GM20000 (cell line): ENCODE measurements at regions not wholly inside any gene's neighbourhood (a gene's known extent, or its start where the extent isn't known, plus 50 kb on each side); places are given as distances from the start of the nearest gene placed in this dataset.
"Not testable (repeated sequence)": the region's sequence is repeated elsewhere in the genome, so short reads cannot be mapped to it uniquely, and the experiment has no call there.

Experiments
- DNase-seq: peaks from one replicate; pipeline ENCODE4 v3.0.0; 2012; ENCODE audit warnings: low spot score
- TF ChIP-seq, protein P1 (sequence below): IDR thresholded peaks from 2 replicates; pipeline ENCODE4 v1.5.1; 2012; ENCODE audit warnings: mild to moderate bottlenecking, control low read depth; ENCODE audit errors: extremely low read depth, missing control alignments

DNA sequence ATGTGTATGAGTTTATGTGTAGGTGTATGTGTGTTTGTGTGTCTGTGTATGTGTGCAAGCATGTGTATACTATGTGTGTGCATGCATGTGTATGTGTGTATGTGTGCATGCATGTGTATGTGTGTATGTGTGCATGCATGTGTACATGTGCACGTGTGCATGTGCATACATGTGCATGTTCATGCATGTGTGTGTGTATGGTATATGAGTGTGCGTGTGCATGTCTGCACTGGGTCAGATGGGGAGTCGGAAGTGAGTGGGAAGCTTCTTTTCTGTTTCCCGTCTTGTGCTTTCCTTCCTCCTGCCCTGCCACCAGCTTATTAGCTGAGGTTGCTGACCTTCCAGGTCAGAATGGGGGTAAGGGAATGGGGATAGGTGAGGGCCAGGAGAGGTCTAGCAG lies 174.7 kb downstream of the MAP2K4 start:
- TF ChIP-seq, protein P1, sequence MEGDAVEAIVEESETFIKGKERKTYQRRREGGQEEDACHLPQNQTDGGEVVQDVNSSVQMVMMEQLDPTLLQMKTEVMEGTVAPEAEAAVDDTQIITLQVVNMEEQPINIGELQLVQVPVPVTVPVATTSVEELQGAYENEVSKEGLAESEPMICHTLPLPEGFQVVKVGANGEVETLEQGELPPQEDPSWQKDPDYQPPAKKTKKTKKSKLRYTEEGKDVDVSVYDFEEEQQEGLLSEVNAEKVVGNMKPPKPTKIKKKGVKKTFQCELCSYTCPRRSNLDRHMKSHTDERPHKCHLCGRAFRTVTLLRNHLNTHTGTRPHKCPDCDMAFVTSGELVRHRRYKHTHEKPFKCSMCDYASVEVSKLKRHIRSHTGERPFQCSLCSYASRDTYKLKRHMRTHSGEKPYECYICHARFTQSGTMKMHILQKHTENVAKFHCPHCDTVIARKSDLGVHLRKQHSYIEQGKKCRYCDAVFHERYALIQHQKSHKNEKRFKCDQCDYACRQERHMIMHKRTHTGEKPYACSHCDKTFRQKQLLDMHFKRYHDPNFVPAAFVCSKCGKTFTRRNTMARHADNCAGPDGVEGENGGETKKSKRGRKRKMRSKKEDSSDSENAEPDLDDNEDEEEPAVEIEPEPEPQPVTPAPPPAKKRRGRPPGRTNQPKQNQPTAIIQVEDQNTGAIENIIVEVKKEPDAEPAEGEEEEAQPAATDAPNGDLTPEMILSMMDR: no peak
- DNase-seq: no peak

GRCh38 chr17:12201294-12201880 lies 180.7 kb downstream of the MAP2K4 start:
- TF ChIP-seq, protein P1: no peak
- DNase-seq: no peak

DNA sequence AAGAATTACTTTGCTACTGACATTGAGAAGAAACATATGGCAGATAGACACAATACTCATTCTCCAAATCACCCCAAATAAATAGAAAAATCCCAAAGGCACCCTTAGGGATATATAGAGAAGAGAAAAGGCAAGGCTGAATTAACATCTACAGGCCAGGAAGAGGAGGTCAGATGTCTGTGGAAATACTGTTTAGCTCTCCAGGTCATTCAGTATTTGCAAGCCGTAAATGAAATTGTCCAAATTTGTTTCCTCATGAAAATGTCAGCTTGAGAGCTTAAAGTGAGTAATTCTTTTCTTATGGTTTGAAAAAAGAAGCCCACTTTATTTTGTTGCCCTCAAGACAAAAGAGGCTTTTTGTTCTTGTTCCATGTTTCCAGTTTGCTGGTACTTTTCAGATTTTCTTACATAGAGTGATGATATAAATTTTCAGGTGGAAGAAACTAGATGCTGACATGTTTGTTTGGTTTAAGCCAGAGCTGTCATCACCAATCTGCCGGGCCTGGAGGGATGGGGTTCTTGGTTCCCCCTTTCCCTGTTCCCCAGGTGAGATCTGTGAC lies 189.0 kb downstream of the MAP2K4 start:
- no peak for DNase-seq
- TF ChIP-seq, protein P1: no peak

- not testable (repeated sequence) for DNase-seq
Observed at GRCh38 chr17:12220714-12221439, 200.2 kb downstream of the MAP2K4 start.

DNA sequence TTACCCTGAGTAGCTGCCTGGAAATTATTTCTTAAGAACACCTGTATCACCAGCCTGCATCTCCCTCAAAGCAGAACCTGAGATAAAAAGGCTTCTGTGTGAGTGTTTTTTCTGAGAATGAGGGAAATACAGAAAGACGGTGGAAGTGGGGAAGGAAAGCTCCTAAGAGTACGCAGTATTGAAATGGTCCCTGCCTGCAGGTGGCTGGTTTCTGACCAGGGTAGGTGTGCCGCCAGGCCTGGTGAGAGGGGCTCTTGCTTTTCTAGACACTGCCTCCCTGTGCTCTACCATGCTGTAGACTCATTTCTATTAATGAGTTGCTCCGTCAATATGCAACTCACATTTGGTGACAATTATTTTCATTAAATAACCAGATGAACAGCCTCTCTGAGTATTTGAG lies 201.7 kb downstream of the MAP2K4 start:
- TF ChIP-seq, protein P1: no peak
- DNase-seq: no peak

DNA sequence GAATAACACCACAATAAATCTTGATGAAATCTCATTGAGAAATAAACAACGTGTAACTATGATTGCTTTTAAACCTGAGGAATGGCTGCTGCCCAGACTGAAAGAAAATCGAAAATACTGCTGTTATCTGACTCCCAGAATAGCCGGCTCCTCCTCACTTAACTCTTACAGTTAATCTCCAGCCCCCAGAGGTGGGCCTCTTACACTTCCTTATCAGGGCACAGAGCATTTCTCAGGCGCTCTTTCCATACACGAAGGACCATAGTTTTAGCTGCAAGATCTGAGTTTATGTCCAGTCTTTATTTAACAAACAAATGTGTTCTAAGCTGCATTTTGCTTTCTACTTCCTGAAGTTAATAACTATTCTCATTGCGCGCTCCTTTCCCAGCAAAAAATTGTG lies 206.9 kb downstream of the MAP2K4 start:
- no peak for DNase-seq
- TF ChIP-seq, protein P1: no peak

GRCh38 chr17:12229335-12229734 lies 208.7 kb downstream of the MAP2K4 start:
- TF ChIP-seq, protein P1: no peak
- DNase-seq: no peak
